HEK293 (cell line): ENCODE measurements at regions not wholly inside any gene's neighbourhood (a gene's known extent, or its start where the extent isn't known, plus 50 kb on each side); places are given as distances from the start of the nearest gene placed in this dataset.

Experiments used
- CTCF ChIP-seq: fragments of 450-650 bp; formaldehyde crosslinking; IDR thresholded peaks from 2 replicates; pipeline ENCODE4 v1.5.1; 2016; ENCODE audit warnings: missing biosample characterization, missing genetic modification characterization
- MYNN ChIP-seq: fragments of 450-650 bp; formaldehyde crosslinking; IDR thresholded peaks from 2 replicates; pipeline ENCODE4 v1.5.1; 2016; ENCODE audit warnings: missing biosample characterization, missing genetic modification characterization, borderline replicate concordance
- ZNF112 ChIP-seq: fragments of 450-650 bp; formaldehyde crosslinking; IDR thresholded peaks from 2 replicates; pipeline ENCODE4 v1.5.0; 2017; ENCODE audit warnings: missing biosample characterization, missing genetic modification characterization
- ZNF513 ChIP-seq: fragments of 450-650 bp; IDR thresholded peaks from 2 replicates; pipeline ENCODE4 v1.5.1; 2018; ENCODE audit warnings: missing biosample characterization, missing genetic modification characterization
- ZNF518A ChIP-seq: fragments of 450-650 bp; formaldehyde crosslinking; conservative IDR thresholded peaks from 2 replicates; pipeline ENCODE4 v1.5.1; 2016; ENCODE audit warnings: low read depth, missing biosample characterization, missing genetic modification characterization
- ZNF621 ChIP-seq: fragments of 450-650 bp; formaldehyde crosslinking; IDR thresholded peaks from 2 replicates; pipeline ENCODE4 v1.5.1; 2017; ENCODE audit warnings: missing biosample characterization, missing genetic modification characterization
- ZNF777 ChIP-seq: fragments of 450-650 bp; formaldehyde crosslinking; IDR thresholded peaks from 2 replicates; pipeline ENCODE4 v1.5.1; 2017; ENCODE audit warnings: missing biosample characterization, missing genetic modification characterization, borderline replicate concordance
- TF ChIP-seq, protein P1 (sequence below): fragments of 450-650 bp; formaldehyde crosslinking; IDR thresholded peaks from 2 replicates; pipeline ENCODE4 v1.5.1; 2016; ENCODE audit warnings: missing biosample characterization, missing genetic modification characterization
- TF ChIP-seq, protein P2 (sequence below): fragments of 450-650 bp; formaldehyde crosslinking; IDR thresholded peaks from 2 replicates; pipeline ENCODE4 v1.5.1; 2016; ENCODE audit warnings: missing biosample characterization, missing genetic modification characterization
- TF ChIP-seq, protein P3 (sequence below): fragments of 450-650 bp; formaldehyde crosslinking; IDR thresholded peaks from 2 replicates; pipeline ENCODE4 v1.5.1; 2016; ENCODE audit warnings: missing biosample characterization, missing genetic modification characterization

GRCh38 chr3:130601442-130601971, 84.5 kb downstream of the COL6A6 start:
- no peak for TF ChIP-seq CTCF
- peak; percentile 40; the same call in 1 of the 2 replicates for TF ChIP-seq ZNF518A (tag by site-specific recombination)
- TF ChIP-seq ZNF777 (tag by site-specific recombination), result no peak
- no peak for TF ChIP-seq ZNF513 (tag by site-specific recombination)
- no peak for TF ChIP-seq MYNN (tag by site-specific recombination)
- TF ChIP-seq, protein P1, sequence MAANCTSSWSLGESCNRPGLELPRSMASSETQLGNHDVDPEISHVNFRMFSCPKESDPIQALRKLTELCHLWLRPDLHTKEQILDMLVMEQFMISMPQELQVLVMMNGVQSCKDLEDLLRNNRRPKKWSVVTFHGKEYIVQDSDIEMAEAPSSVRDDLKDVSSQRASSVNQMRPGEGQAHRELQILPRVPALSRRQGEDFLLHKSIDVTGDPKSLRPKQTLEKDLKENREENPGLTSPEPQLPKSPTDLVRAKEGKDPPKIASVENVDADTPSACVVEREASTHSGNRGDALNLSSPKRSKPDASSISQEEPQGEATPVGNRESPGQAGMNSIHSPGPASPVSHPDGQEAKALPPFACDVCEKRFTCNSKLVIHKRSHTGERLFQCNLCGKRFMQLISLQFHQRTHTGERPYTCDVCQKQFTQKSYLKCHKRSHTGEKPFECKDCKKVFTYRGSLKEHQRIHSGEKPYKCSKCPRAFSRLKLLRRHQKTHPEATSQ (tag by site-specific recombination), result no peak
- TF ChIP-seq, protein P2, sequence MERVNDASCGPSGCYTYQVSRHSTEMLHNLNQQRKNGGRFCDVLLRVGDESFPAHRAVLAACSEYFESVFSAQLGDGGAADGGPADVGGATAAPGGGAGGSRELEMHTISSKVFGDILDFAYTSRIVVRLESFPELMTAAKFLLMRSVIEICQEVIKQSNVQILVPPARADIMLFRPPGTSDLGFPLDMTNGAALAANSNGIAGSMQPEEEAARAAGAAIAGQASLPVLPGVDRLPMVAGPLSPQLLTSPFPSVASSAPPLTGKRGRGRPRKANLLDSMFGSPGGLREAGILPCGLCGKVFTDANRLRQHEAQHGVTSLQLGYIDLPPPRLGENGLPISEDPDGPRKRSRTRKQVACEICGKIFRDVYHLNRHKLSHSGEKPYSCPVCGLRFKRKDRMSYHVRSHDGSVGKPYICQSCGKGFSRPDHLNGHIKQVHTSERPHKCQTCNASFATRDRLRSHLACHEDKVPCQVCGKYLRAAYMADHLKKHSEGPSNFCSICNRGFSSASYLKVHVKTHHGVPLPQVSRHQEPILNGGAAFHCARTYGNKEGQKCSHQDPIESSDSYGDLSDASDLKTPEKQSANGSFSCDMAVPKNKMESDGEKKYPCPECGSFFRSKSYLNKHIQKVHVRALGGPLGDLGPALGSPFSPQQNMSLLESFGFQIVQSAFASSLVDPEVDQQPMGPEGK, result no peak
- no peak for TF ChIP-seq ZNF621
- TF ChIP-seq, protein P3, sequence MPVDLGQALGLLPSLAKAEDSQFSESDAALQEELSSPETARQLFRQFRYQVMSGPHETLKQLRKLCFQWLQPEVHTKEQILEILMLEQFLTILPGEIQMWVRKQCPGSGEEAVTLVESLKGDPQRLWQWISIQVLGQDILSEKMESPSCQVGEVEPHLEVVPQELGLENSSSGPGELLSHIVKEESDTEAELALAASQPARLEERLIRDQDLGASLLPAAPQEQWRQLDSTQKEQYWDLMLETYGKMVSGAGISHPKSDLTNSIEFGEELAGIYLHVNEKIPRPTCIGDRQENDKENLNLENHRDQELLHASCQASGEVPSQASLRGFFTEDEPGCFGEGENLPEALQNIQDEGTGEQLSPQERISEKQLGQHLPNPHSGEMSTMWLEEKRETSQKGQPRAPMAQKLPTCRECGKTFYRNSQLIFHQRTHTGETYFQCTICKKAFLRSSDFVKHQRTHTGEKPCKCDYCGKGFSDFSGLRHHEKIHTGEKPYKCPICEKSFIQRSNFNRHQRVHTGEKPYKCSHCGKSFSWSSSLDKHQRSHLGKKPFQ (tag by site-specific recombination), result no peak
- no peak for TF ChIP-seq ZNF112 (tag by site-specific recombination)
